ENCODE measurements at regions not wholly inside any gene's neighbourhood (a gene's known extent, or its start where the extent isn't known, plus 50 kb on each side); places are given as distances from the start of the nearest gene placed in this dataset.

GRCh38 chr6:90695316-90695715 is 108.4 kb upstream of the MAP3K7 start:
- TF ChIP-seq POLR2A (IDR thresholded peaks at IDR 0.05), result no peak
- no peak for TF ChIP-seq CTCF (IDR thresholded peaks at IDR 0.05)
- no peak for DNase-seq
- Histone ChIP-seq H3K4me3 (replicated peaks in 1 of 3) (no peak overlapping the region), H3K9me3 (no peaks in the 10 kb centered on the region), H3K36me3 (no peaks in the 10 kb centered on the region), H3K4me1 (no peaks in the 10 kb centered on the region), H3K27ac (no peak overlapping the region), H3K27me3 (no peaks in the 10 kb centered on the region)
- intact Hi-C loops (cut with DNase I), result no loop called here
- WGBS, 2 donors, result 81 to 89% methylated on average over 3 of the region's 3 CpGs

GRCh38 chr6:90694802-90695201 is 107.9 kb upstream of the MAP3K7 start:
- no peaks in the 10 kb centered on the region for H3K4me1 ChIP-seq
- no peak overlapping the region for H3K27ac ChIP-seq
- no peaks in the 10 kb centered on the region for H3K27me3 ChIP-seq
- 56 to 67% methylated on average over 2 of the region's 2 CpGs for WGBS, 2 donors
- no peak for TF ChIP-seq CTCF (IDR thresholded peaks at IDR 0.05)
- TF ChIP-seq POLR2A (IDR thresholded peaks at IDR 0.05), result no peak
- no peaks in the 10 kb centered on the region for H3K36me3 ChIP-seq
- H3K9me3 ChIP-seq, result no peaks in the 10 kb centered on the region
- H3K4me3 ChIP-seq (replicated peaks in 1 of 3), result no peak overlapping the region
- no peak for DNase-seq
- intact Hi-C loops (cut with DNase I), result no loop called here

- Histone ChIP-seq H3K4me3 (replicated peaks in 1 of 3) (no peak overlapping the region), H3K36me3 (no peaks in the 10 kb centered on the region), H3K27ac (no peak overlapping the region), H3K9me3 (no peaks in the 10 kb centered on the region), H3K27me3 (no peaks in the 10 kb centered on the region), H3K4me1 (no peaks in the 10 kb centered on the region)
- intact Hi-C loops (cut with DNase I), result no loop called here
- DNase-seq, result no peak
- 25 to 39% methylated on average over 1 of the region's 1 CpG for WGBS, 2 donors
- TF ChIP-seq CTCF (IDR thresholded peaks at IDR 0.05), result no peak
- TF ChIP-seq POLR2A (IDR thresholded peaks at IDR 0.05), result no peak
These were observed 105.0 kb upstream of the MAP3K7 start for GRCh38 chr6:90691823-90692222.

GRCh38 chr6:90689172-90689571 is 102.3 kb upstream of the MAP3K7 start:
- intact Hi-C loops (cut with DNase I), result no loop called here
- no peak for DNase-seq
- TF ChIP-seq POLR2A (IDR thresholded peaks at IDR 0.05) (no peak), CTCF (IDR thresholded peaks at IDR 0.05) (no peak)
- no peak overlapping the region for H3K4me3 ChIP-seq (replicated peaks in 1 of 3)
- no peaks in the 10 kb centered on the region for H3K9me3 ChIP-seq
- no peaks in the 10 kb centered on the region for H3K27me3 ChIP-seq
- no peak overlapping the region for H3K27ac ChIP-seq
- no peaks in the 10 kb centered on the region for H3K4me1 ChIP-seq
- no peaks in the 10 kb centered on the region for H3K36me3 ChIP-seq

GRCh38 chr6:90687775-90688380 is 101.0 kb upstream of the MAP3K7 start:
- H3K4me3 ChIP-seq (replicated peaks in 1 of 3), result no peak overlapping the region
- no peak for DNase-seq
- no peaks in the 10 kb centered on the region for H3K4me1 ChIP-seq
- TF ChIP-seq CTCF (IDR thresholded peaks at IDR 0.05) (no peak), POLR2A (IDR thresholded peaks at IDR 0.05) (no peak)
- no peaks in the 10 kb centered on the region for H3K27me3 ChIP-seq
- no peaks in the 10 kb centered on the region for H3K36me3 ChIP-seq
- intact Hi-C loops (cut with DNase I), result no loop called here
- H3K27ac ChIP-seq, result no peak overlapping the region
- 80 to 88% methylated on average over 3 of the region's 3 CpGs for WGBS, 2 donors
- H3K9me3 ChIP-seq, result no peaks in the 10 kb centered on the region

Measured in thyroid gland (tissue), 4 donors.